HG03097 (cell line): ENCODE measurements at regions not wholly inside any gene's neighbourhood (a gene's known extent, or its start where the extent isn't known, plus 50 kb on each side); places are given as distances from the start of the nearest gene placed in this dataset.
"Not testable (repeated sequence)": the region's sequence is repeated elsewhere in the genome, so short reads cannot be mapped to it uniquely, and the experiment has no call there.

ENCODE experiments used
- ATAC-seq: cut with Tn5 transposase; IDR thresholded peaks from one replicate; pipeline ENCODE4 v1.9.1; 2021; ENCODE audit not compliant: unreplicated experiment, low FRiP score

DNA sequence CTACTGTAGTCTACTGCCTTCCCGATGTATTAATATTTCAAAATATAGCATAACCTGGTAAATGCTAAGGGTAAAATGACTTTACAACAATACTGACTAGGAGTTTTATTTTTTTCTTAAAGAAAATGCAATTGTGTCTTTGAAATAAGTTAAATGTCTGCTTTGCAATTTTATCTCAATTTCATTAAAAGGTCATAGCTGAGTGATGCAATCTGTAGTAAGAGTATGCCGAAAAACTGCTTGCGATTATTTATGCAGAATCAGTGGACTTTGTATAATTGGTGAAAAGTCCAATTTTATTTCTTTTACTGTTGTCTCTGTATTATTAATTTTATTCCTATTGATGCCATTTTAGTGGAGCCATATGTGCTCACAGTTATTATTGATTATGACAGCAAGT is 1143.6 kb upstream of the EPHA6 start:
- ATAC-seq: no peak

DNA sequence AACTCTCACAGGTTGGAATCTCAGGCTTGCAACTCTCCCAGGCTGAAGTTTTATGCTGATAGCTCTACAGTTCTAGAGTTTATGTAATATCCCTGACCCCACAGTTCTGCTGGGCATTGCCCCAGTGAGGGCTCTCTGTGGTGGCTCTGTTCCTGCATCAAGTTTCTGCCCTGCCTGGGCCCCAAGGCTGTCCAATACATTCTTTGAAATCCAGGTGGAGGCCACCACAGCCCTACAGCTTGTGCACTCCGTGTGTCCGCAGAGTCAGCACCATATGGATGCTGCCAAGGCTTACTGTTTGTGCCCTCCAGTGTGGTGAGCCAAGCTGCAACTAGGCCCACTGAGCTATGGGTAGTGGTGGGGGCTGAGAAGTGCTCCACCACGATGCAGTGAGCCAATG is 1141.2 kb upstream of the EPHA6 start:
- ATAC-seq: no peak

DNA sequence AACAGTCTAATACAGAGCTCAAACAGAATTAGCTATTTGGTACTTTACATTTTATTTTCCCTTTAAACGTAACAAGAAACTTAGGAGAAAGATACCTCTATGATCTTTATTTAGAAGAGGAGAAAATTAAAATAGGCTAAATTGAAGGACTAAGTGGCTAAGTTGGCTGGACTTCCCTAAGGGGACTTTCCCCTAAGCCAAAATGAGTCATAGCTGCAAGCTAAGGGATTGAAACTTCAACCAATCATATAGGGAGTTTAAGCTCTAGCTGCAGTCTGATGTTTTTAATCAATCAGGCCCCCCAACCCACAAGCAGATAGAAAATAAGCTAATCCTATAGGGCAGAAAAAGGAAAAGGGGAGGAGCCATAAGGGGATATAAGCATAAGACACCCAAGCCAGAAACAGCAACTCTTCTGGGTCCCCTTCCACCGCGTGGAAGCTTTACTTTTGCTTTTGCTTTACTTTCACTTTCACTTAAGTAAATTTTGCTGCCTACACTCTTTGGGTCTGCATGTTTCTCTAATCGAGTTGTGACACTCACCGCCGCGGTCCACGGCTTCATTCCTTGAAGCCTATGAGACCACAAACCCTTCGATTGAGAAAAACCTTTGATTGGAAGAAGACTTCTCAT is 1108.5 kb upstream of the EPHA6 start:
- ATAC-seq: no peak

DNA sequence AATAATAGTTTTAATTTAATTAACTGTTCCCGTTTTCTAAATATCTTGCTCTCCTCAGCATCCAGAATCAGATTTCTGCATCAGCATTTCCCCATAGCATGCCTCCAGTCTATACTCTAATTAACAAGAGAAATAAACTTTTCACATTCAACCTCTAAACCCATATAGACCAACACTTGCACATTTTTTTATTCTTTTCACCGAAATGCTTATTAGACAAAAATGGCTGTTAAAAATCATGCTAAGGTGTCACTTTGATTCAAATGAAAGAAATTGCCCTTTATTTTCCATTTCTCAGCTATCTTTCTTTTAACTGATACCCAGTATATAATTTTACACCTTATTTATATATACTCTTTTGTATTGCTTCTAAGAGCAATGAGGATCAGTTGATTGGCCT is 1107.1 kb upstream of the EPHA6 start:
- no peak for ATAC-seq

DNA sequence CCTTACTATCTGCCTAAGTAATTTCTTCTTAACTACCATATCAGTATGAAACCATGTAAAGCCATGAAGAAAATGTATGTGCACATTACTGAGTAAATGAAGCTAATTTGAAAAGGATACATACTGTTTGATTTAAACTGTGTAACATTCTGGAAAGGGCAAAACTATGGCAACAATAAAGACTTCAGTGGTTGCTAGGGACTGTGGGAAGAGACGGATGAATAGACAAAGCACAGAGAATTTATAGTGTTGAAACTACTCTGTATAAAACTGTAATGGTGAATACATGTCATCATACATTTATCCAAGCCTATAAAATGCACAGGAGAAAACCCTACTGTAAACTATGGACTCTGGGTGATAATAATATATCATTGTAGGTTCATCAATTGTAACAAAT is 1103.7 kb upstream of the EPHA6 start:
- no peak for ATAC-seq

DNA sequence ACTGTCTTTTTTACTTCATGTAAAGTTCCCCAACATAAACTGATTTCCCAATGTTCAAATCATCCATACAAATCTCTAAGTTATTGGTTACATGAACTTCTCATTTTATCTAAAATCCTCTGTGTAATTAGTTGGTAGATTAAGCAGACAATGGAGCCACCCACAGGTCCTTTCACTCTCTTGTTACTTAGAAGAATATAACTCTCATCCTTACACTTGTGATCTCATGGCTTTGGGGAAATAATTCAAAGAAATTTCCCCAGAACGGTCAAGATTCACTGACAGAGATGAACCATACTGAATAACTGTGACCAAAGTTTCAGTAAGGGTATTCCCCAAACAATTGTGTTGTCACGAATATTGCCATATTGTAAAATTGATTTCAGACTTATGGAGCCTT is 1102.6 kb upstream of the EPHA6 start:
- ATAC-seq: no peak

DNA sequence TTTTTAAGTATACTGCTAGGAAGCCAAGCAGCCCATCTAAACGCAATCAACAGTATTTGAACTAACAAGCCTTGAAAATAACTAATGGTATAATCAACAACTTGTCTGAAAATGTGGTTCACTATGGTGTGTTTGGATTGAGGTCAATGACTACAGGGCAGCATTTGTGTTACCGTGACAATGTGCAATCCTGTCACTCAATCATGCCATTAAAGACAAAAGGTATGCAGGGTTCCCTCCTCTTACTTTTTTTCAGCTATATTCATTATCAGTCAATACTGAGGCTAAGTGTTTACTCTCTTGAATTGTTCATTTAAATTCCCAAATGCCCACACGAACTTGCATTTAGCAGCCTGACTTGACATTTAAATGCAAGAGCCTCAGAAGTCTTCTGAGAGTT is 1099.3 kb upstream of the EPHA6 start:
- ATAC-seq: no peak

DNA sequence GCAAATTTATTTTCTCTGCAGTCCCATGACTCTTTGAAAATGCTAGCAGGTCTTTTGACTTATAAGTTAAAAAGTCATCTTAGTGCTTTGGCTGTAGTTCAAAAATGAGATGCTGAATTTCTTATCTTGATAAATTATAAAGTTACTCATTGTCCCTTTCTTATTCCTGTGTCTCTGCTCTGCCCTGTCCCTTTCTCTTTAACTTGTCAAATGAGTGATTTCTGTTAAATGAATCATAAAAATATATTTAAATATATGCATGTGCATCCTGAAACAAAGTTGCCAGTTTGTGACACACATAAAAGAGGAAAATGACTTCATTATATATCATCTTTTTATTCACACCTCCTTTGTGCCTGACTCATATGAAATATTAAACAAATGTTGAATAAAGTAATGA is 1097.3 kb upstream of the EPHA6 start:
- ATAC-seq: no peak

DNA sequence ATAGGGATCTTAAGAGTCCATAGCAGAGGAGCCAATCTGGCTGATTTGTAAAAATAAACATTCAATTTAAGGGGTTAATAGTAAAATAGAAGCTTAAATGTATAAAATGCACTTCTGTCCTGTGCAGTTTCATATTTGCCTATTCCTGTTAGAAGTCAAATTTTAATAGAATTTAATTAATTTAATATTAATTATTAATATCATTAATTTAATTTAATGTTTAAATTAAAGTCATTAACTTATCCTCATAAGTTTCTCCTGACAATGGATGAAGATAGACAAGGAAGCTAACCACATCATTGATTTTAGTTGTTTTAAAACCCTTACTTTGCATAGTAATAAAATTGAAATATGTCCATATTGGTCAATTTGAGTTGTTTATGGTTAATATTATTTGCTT is 1096.2 kb upstream of the EPHA6 start:
- ATAC-seq: no peak

DNA sequence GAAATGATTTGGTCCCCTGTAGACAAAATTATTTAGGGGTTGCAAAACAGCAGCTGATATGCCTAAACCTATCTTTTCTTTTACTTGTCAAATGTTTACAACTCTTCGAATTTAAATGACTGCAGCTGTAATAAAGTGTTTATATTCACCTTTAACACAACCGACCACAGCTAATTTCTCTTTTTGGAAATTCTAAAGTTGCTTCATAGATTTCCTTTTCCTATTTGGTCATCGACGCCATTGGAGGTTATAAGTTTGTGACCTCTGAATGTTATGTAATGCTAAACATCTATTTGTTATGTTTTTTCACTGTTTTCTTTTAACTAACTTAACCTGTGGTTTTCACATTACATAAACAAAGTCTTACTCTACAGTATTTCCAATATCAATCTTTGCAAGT is 1094.9 kb upstream of the EPHA6 start:
- ATAC-seq: no peak

DNA sequence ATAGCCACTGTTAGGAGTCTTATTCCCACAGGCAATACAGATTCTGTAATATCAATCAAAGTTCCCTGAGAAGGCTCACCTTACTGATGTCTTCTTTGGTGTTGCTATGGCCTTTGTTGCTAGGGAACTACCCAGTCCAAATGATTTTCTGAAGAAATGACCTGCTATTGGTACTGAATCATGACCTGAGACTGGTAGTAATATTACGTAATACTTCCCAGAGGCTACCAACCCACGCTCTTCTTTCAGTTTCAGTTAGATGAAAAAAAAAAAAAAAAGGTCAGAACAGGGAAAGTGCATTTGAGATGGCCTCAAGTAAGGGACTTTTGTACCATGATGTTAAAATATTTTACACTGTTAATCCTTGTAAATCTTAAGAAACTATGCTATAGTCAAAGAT is 1092.5 kb upstream of the EPHA6 start:
- no peak for ATAC-seq

DNA sequence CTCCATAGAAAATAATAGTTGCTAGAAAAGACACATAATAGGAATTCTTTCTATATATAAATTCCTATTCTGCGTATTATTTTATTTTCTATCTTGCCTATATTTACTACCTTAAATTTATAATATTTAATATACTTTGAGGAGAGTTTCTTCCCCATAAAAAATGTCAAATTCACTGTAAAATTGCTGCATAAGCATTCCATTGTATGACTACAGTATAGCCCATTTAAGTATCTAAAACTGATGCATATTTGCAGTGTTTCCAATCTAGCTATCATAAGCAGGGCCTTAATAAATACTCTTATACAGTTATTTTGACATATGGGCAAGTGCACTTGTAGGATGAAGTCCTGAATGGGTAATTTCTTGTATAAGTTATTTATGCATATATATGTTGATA is 1088.6 kb upstream of the EPHA6 start:
- no peak for ATAC-seq

DNA sequence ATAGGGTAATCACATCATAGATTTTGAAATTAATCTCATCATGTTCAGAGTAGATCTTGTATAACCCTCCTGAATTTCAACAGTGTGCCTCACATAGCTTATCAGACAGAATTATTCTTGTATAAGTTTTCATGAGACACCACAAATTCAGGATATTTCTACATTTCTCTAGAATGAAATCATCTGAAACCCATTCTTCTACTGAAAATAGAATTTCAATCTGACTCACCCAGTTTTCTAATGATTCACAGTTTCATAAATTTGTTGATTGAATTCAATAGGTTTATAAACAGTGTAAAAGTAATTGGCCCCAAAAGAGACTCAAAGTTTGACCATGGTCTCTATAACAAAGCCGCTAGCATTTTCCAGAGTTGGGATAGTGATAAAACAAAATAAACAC is 1082.6 kb upstream of the EPHA6 start:
- ATAC-seq: no peak

DNA sequence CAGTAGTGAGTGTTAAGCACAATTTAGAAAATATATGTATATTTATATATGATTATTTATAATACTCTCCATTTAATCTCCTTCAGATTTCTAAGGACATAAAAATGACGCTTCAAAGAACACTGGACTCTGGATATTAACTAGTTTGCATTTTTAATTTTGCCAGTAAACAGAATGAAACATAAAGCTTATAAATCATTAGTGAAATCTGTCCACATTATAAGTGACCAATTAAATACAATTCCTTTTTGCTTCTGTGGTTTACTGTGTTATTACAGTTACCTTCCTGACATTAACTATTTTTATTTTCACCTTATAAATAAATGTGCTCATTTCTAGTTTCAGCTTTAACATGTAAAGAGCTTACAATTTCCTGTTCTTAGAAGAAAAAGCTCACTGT is 1081.1 kb upstream of the EPHA6 start:
- no peak for ATAC-seq

DNA sequence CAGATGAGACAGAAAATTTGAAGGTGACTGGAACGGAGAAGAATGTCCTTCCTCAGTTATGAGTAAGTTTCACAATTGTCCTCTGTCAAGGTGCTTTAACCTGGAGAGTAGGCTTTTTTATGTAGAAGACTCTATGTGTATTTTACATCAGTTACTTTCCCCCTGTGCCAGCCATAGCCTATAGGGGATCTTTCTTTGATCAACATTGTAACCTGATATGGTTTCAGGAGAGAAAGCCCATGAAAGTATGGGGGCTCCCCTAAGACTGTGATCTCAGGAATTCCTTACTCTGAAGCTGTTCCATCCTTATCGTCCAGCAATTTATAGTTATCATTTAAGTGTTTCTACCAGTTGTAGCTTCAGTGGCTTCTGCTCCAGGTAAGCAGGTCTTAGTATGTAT is 1076.3 kb upstream of the EPHA6 start:
- ATAC-seq: no peak

DNA sequence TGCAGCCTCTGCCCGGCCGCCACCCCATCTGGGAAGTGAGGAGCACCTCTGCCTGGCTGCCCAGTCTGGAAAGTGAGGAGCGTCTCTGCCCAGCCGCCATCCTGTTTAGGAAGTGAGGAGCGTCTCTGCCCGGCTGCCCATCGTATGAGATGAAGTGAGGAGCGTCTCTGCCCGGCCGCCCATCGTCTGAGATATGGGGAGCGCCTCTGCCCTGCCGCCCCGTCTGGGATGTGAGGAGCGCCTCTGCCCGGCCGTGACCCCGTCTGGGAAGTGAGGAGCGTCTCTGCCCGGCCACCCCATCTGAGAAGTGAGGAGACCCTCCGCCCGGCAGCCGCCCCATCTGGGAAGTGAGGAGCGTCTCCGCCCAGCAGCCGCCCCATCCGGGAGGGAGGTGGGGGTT is 1069.5 kb upstream of the EPHA6 start:
- ATAC-seq: not testable (repeated sequence)

DNA sequence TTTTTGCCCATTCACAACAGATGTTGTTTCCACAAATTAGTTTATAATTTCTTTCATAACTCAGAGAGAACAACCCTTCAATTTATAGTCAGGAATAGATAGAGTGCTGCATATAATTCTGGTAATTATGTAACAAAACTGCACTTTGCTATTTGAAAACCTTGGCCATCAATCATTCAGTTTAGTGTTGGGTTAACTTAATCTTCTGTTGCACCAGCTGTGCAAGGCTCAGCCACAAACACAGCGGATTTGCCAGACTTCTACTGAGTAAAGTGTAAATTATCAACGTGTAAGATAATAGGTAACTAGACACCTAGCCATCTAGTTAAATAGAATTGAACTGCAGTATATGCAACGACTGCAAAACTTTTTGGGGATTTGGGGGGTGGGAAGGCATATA is 1064.3 kb upstream of the EPHA6 start:
- ATAC-seq: no peak

DNA sequence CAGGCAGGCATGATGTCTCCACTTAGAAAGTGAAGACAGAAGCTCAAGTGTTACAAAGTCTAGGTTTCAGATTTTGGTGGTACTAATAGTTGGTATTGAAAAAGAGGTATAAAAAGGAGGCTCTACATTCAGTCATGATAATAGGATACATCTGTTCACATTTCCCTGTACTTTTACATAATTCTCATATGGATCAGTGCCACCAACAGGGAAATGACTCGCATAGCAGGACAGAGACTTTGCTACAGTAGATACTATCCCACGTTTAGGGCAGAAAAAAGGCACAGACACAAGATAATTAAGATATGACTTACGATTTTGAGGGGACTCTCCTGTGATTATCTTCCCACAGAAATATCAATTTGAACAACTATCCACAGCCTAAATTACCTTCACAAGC is 1062.9 kb upstream of the EPHA6 start:
- ATAC-seq: no peak

DNA sequence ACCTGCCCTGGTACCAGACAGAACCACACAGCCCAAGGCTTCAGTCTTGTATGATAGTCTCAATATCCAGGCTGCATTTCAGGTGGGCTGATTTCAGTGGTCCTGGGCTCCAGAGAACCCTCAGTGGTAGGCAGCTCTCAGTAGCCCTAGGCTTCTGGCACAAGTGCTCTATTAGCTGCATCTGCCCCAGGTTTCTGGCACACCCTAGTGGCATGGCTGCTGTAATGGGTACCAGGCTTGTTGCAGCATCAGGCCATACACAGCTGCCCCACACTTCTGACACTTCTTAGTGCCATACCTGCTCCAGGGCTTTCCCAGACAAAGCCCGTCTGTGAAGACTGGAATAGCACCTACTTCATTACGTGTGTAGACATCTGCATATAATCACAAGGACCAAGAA is 1062.2 kb upstream of the EPHA6 start:
- ATAC-seq: no peak

DNA sequence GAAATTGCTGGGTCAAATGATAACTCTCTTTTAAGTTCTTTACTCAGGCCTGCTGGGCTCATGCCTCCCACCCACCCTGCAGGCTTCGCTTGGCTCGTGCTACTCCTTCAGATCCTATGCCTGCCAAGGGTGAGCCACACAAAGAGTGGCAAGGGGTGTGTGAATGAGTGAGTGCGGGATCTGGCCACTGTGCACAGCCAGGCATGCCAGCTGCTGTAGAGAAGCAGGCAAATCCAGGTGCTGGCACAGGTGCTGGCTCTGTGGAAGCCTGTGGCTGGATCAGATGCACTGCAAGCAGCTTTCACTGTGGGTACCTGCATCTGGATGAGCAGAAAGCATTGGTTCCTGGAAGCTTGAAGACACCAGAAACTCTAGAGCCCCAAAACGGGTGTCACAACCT is 1055.7 kb upstream of the EPHA6 start:
- ATAC-seq: no peak

DNA sequence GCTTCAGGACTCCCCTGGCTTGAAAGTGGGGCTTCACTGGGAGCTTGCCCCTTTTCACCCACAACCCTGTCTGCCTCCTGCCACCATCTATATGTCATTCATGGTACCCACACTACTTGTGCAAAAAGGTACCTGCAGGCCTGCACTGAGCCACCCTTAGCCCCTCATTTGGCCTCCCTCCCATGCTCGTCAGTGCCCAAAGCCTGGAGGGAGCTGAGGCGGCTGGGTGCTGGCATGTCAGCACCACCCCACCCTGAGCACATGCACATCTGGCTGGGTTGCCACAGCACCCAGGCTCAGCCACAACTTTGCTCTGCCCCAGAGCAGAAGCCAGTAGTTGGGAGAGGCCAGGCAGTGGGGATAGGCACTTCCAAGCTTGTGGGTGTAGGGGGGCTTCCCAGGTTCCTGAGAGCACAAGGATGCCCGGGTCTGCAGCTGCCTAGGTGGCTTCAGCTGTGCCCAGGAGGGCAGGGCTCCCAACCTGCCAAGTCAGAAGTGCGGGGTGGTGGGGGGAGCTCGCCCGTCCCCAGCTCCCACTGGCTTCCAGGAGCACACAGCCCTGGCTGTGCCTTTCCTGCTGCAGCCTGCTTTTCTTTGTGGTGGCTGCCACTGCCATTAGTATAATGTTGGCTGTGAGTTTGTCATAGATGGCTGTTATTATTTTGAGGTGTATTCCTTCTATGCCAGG is 1054.6 kb upstream of the EPHA6 start:
- ATAC-seq: no peak

DNA sequence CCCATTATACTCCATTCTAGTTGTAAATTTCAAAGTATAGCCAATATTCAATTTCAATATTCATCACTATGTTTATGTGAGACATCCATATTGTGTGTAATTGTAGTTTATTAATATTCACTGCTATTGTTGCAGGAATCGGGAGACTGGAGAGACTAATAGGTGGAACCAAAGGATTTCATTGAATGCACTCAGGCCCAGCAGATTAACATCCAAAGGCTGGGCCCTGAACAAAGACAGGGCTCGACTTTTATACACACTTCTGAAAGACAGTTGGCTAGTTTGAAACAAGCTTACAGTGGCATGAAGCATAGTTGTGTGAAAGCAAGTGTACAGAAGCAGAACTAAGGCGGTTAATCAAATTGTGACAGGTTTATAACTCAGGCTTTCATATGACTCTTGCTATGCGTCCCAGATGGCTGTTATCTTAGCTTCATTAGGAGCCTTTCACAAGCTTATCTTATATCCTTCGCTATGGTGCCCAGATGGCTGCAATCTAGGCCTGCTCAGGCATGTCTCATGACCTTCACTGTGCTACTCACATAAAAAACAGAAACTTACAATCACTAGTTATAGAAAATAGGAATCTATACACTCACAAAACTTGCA is 1038.8 kb upstream of the EPHA6 start:
- no peak for ATAC-seq
